ENCODE measurements at regions not wholly inside any gene's neighbourhood (a gene's known extent, or its start where the extent isn't known, plus 50 kb on each side); places are given as distances from the start of the nearest gene placed in this dataset.

GRCh38 chr2:2812117-2812516, 481.0 kb upstream of the MYT1L start:
- TF ChIP-seq CTCF (IDR thresholded peaks at IDR 0.05) (no peak), POLR2AphosphoS5 (IDR thresholded peaks at IDR 0.05) (no peak), EP300 (IDR thresholded peaks at IDR 0.05) (no peak), POLR2A (IDR thresholded peaks at IDR 0.05) (no peak)

Data from sigmoid colon (tissue), 4 donors.